KG1 (cell line): ENCODE measurements at regions not wholly inside any gene's neighbourhood (a gene's known extent, or its start where the extent isn't known, plus 50 kb on each side); places are given as distances from the start of the nearest gene placed in this dataset.

Source experiments
- DNase-seq: peaks from one replicate; lab custom pipeline; 2025; lab: John Stamatoyannopoulos, UW

- DNase-seq, result no peak
These were observed 143.9 kb downstream of the LSM5 start for GRCh38 chr7:32346253-32346652.

- DNase-seq, result no peak
These were observed 153.5 kb downstream of the LSM5 start for GRCh38 chr7:32336726-32337125.

GRCh38 chr7:32335107-32335506 is 155.1 kb downstream of the LSM5 start:
- no peak for DNase-seq

- no peak for DNase-seq
These were observed 159.6 kb downstream of the LSM5 start for GRCh38 chr7:32330602-32331001.

GRCh38 chr7:32326078-32326477 is 164.1 kb downstream of the LSM5 start:
- DNase-seq, result no peak

- DNase-seq, result no peak
These were observed 166.5 kb downstream of the LSM5 start for GRCh38 chr7:32323712-32324111.

GRCh38 chr7:32319012-32319382 is 171.2 kb downstream of the LSM5 start:
- DNase-seq, result no peak

- DNase-seq, result no peak
These were observed 171.7 kb downstream of the LSM5 start for GRCh38 chr7:32318300-32319011.

GRCh38 chr7:32316839-32317238 is 173.3 kb downstream of the LSM5 start:
- DNase-seq, result no peak

GRCh38 chr7:32314761-32315160 is 175.4 kb downstream of the LSM5 start:
- no peak for DNase-seq

- DNase-seq, result no peak
These were observed 188.8 kb downstream of the LSM5 start for GRCh38 chr7:32301427-32301826.

GRCh38 chr7:32299133-32299702 is 191.0 kb downstream of the LSM5 start:
- no peak for DNase-seq

- no peak for DNase-seq
These were observed 191.6 kb downstream of the LSM5 start for GRCh38 chr7:32298408-32299132.

- no peak for DNase-seq
These were observed 196.3 kb downstream of the LSM5 start for GRCh38 chr7:32293833-32294232.

GRCh38 chr7:32289651-32290414 is 200.3 kb downstream of the LSM5 start:
- no peak for DNase-seq

- no peak for DNase-seq
These were observed 204.5 kb downstream of the LSM5 start for GRCh38 chr7:32285698-32286097.

GRCh38 chr7:32283546-32283945 is 206.6 kb downstream of the LSM5 start:
- DNase-seq, result no peak

- no peak for DNase-seq
These were observed 209.3 kb upstream of the PDE1C start for GRCh38 chr7:32279500-32279899.

- no peak for DNase-seq
These were observed 205.2 kb upstream of the PDE1C start for GRCh38 chr7:32275216-32276009.

- no peak for DNase-seq
These were observed 203.1 kb upstream of the PDE1C start for GRCh38 chr7:32273297-32273696.

GRCh38 chr7:32266932-32267475 is 196.8 kb upstream of the PDE1C start:
- DNase-seq, result no peak
